SH-SY5Y (cell line): ENCODE measurements at regions not wholly inside any gene's neighbourhood (a gene's known extent, or its start where the extent isn't known, plus 50 kb on each side); places are given as distances from the start of the nearest gene placed in this dataset.

ENCODE experiments used
- GATA2 ChIP-seq: IDR thresholded peaks from 2 replicates; pipeline ENCODE4 v1.6.1; 2011; ENCODE audit warnings: mild to moderate bottlenecking, low read depth, low read length
- GATA3 ChIP-seq: IDR thresholded peaks from 2 replicates; pipeline ENCODE4 v1.6.1; 2011; ENCODE audit warnings: low read depth, mild to moderate bottlenecking, low read length, moderate library complexity

DNA sequence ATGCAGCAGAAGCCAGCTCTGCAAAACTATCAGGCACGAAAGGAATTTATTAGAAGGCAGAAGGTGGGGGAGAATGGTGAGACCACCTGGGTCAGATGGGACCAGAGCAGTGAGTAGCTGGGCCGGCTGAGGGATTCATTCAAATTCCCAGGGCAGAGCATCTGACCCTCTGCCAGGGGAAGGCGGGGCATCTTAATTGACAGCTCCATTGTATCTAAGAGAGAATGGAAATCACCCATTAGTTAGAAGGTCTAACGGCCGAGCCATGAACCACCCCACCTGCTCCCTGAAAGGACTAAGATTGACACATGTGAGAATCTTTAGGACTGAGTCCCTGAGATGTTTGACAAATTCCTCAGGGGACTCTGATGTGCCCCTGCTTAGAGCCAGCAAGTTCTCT is 83.7 kb downstream of the PHETA1 start:
- no peak for TF ChIP-seq GATA2
- no peak for TF ChIP-seq GATA3

DNA sequence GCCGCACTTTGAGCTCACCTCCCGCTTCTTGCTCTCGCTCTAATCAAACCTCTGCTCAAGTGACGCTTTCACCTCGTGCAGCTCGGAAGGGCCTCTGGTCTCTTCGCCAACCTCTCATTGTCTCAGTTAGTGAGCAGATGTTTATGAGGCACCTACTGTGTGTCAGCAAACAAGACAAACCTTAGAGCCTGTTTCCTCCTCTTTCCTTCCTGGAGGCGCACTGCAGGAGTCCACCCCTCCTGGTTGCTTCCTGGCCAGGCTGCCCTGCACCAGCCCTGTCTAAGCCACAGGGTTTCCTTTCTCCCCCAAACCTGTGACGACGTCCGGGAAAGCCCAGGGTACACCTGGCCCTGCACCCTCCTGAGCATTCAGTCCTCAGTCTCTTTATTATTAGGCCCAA is 84.2 kb downstream of the PHETA1 start:
- no peak for TF ChIP-seq GATA2
- TF ChIP-seq GATA3, result no peak

DNA sequence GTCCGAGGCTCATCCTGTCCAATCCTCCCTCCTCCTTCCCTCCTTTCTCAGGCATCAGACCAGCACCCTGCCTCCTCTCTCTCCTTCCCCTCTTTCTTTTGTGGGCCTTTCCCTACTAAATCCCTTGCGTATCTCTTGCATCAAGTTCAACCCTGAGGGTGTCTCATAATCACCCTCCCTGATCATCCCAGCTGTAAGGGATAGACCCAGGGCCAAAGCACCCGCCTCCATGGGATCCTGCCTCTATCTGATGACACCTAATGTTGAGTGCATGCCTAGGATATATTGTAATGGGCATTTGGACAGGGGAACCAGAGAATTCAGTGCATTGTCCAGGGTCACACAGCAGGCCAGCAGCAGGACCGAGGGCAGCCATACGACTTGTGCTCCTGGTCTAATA is 84.9 kb downstream of the PHETA1 start:
- TF ChIP-seq GATA2 (no peak), GATA3 (no peak)

DNA sequence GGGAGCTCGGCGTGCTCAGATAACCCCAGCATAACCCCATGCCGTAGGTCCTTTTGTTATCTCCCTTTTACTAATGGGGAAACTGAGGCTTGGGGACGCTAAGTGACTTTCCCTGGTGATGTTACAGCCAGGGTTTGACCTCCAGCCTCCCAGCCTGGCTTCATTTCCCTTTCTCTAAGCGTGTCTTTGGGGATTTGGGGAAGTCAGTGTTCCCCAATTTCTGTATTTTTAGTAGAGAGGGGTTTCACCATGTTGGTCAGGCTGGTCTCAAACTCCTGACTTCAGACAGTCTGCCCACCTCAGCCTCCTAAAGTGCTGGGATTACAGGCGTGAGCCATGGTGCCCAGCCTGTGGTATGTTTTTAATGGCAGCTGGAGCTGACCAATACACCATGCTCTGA is 85.4 kb downstream of the PHETA1 start:
- TF ChIP-seq GATA3 (no peak), GATA2 (no peak)

DNA sequence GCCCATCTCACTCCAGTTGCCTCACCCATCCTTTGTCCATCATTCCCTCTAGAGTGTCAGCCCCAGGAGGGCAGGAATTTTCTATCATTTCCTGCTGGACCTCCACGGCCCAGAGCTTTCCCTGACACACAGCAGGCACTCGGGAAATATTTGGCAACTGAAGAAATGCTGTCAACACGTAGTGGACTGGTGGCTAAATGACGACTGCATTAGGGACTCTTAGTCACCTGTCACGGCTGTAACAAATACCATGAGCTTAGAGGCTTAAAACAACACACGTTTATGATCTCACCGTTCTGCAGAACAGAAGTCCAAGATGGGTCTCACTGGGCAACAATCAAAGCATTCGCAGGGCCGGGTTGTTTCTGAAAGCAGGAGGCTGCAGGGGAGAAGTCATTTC is 91.3 kb downstream of the PHETA1 start:
- TF ChIP-seq GATA2 (no peak), GATA3 (no peak)

DNA sequence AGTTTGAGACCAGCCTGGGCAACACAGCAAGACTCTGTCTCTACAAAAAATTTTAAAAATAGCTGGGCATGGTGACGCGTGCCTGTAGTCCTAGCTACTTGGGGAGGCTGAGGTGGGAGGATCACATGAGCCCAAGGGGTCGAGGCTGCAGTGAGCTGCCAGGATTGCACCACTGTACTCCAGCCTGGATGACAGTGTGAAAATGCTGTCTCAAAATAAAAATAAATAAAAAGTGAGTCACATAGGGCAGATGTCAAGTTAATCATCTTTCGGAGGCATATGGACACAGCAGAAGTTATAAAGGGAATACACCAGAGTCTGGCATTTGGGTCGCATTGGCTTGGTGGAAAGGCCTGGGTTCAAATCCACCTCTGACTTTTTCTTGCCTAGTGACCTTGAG is 92.7 kb downstream of the PHETA1 start:
- TF ChIP-seq GATA2 (no peak), GATA3 (no peak)

DNA sequence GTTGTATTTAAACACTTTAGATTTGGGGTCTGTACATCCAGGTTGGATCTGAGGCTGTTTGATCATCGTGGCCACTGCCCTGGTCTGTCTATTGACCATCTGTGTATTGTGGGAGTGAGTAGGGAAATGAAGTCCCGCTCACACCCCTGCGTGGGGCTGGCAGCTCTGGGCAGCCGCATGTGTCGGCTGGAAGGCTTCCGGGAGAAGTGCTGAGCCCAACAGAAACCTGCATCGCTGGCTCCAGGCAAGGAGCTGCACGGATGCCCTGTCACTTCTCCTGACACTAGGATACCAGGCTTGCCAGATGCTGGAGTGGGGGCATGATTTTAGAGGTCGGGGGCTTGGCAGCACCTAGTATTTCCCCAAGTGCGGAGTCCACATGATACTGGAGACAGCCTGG is 93.6 kb downstream of the PHETA1 start:
- TF ChIP-seq GATA3, result no peak

DNA sequence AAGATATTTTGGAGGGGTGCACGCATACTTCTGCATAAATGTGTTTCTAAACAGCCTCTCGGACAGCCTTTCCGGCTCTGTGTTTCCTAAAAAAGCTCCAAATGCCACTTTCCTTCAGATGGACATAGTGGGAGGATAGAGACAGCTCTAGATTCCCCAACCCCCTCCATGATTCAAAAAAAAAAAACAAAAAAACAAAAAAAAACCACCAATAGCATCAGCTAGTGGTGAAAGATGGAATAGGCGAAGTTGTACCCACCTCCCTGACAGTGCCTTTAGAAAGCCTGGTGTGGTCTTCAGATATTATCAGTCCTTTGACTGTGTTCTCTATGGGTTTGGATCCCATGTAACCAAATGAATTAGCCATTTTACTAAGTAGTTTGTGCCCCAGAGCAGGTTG is 94.1 kb downstream of the PHETA1 start:
- TF ChIP-seq GATA3 (no peak), GATA2 (peak; percentile 77; the same call in 1 of the 2 replicates)

DNA sequence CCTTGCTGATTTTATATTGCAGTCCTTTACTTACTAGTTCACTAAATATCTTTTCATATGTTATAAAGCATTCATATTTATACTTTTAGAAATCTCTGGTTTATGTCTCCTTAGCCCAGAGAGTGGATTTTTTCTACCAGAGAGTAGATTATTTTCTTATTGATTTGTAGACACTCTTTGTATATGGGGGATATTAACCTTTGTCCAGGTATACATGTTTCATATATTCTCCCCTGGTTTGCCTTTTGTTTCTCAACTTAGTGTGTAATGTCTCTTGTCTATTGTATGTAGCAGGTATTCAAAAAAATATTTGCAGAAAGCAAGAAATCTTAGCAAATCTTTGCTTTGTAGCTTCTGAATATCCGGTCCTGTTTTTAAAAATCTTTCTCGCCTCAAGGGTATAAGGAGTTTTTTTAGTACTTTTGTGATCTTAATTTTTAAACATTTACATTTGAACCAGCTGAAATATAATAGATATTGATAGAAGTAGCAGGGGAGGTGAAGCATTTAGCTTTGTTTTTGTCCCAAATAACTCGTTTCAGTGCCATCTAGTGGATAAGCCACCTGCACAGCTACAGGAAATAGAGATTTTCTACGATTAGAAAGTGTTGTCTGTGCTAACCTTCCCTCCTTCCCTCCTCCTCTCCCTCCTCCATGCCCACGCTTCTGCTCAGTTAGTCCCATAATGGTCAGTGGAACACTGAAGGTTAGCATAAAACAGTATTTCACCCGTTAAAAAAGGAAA is 97.0 kb downstream of the PHETA1 start:
- TF ChIP-seq GATA3, result no peak
- no peak for TF ChIP-seq GATA2

DNA sequence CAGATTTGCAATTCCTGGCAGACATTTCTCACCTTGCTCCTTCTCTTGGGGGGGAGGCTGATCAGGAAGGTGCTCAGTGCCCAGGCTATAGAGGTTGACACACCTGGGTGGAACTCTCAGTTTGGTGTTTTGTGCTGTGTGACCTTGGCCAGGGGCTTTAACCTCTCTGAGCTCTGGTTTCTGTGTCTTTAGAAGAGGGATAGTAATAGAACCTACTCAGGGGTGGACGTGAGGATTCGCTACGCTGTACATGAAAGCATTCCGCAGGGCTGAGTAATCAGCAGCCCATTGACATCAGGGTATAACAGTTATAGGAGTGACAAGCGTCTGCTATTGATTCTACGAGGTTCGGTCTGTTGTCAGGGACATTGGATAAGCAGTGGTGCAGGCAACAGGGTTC is 98.1 kb downstream of the PHETA1 start:
- TF ChIP-seq GATA3 (no peak), GATA2 (no peak)

DNA sequence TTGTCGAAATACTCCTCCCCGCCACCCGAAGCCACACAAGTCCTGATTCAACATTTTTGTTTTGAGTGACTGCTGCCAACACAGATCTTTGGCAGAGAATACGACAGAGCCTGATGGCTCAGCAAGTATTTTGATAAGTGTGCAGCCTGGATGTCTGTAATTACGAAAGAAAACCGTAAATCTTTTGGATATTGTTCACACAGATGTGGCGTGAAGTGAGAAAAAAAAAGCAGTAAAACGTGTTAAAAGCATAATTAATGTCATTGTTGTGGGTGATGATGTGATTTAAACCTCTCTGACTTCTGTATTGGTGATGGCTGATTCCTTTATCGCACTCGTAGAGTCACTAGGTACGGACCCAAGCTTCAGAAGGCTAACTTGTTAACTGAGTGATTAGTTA is 98.7 kb downstream of the PHETA1 start:
- TF ChIP-seq GATA2, result no peak
- TF ChIP-seq GATA3, result no peak

DNA sequence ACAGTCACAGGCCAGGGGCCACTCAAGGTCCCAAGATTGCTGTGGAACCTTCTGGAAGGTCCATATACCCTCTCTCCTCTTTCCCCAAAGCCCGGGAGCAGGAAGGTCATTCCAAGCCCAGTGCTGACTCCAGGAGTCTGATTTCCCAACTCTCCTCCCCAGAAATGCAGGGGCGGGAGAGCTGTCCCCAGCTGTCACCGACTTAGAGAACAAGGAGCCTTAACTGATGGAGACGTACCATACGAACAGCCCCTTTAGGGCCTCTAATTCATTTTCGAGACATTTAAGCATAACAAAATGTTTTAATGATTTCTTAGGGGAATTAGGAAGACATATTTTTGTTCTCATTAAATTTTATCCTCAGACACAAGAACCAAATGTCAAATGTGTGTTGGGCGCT is 99.2 kb downstream of the PHETA1 start:
- no peak for TF ChIP-seq GATA3
- TF ChIP-seq GATA2, result no peak

DNA sequence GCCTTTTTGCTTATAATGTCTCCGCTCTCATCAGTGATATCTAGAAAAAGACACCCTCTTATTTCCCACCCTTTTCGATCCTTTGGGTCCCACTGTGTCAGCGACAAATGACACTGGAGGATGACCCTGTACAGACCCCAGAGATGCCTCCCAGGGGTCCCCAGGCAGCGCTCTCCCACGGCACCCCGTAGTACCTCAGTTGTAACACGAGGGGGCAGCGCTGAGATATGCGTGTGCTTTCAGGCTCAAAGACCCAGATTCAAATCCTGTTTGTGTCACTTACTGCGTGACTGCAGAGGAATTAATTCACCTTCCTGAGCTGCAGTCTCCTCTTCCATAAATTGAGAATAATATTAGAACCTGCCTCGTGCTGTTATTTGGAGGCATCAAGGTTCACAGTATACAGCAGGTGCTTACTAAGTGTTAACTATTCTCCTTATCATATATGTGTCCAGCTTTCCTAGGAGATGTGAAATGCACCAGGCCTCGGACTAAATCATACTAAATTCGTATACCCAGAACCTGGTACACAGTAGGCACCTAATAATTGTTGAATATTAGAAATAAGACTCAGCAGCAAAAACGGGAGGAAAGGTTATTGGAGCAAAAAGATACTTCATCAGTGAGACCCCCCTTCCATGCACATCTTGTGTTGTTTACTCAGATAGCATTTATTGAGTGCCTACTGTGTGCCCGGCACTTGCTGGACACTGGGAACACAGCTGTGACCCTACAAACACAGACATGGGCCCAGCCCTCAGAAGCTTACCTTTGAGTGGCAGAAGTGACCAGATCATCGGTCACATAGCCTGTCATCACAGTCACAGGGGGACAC is 99.9 kb downstream of the PHETA1 start:
- TF ChIP-seq GATA2 (no peak), GATA3 (no peak)

DNA sequence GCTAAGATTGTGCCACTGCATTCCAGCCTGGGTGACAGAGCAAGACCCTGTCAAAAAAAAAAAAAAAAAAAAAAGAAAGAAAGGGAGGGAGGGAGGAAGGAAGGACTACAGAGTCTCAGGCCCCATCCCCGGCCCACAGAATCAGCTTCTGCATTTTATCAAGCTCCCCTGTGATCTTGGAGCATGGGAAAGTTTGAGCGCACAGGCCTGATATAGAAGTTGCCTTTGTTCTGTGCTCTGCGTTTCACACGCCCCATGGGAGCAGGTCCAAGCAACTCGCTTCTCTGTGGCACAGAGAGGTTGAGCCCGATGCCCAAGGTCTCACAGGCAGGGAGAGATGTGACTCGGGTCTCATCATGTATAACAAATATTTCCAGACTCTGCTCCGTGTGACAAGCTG is 101.8 kb downstream of the PHETA1 start:
- TF ChIP-seq GATA2 (no peak), GATA3 (no peak)

DNA sequence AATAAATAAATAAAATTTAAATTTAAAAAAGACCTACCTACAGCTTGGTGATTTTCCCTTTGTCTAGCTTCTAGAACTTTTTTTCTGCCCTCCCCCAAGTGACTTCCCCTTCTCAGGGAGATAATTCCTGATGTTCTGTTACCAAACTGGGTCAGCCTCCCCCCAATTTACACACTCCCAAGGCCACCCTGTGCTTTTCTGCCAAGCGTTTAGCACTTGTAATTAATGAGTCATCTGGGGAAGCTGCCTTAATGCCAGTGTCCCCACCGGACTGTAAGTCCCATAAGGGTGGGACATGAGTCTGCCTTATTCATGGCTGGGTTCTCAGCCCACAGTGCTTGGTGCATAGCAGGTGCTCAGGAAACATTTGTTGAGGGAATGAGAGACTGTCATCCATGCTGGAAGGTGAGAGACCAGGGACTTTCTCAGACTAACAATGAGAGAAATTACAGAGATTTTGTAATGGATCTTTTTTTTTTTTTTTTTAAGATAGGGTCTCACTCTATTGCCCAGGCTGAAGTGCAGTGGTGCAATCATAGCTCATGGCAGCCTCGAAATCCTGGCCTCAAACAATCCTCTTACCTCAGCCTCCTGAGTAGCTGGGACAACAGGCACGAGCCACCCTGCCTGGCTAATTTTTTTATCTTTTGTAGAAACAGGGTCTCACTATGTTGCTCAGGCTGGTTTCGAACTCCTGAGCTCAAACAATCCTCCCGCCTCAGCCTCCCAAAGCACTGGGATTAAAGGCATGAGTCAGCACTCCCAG is 106.8 kb downstream of the PHETA1 start:
- TF ChIP-seq GATA3, result no peak
- no peak for TF ChIP-seq GATA2

DNA sequence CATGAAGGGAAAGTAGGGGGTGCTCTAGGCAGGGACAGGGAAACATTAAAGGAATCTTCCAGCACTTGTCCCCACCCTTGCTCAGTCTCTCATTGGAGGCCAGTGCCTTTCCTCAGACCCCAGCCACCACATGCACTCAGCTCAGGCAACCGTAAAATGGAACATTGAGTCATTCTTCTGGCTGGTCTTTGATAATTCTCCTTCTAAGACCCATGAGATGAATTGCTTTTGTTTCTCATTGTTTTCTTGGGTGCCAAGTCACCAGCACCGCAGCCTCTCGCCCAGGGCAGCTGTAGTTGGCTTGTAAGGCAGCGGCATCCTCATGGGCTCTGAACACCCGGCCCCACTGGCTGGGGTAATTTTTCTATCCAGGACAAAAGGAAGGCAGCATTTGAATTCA is 108.2 kb downstream of the PHETA1 start:
- no peak for TF ChIP-seq GATA2
- TF ChIP-seq GATA3, result no peak

DNA sequence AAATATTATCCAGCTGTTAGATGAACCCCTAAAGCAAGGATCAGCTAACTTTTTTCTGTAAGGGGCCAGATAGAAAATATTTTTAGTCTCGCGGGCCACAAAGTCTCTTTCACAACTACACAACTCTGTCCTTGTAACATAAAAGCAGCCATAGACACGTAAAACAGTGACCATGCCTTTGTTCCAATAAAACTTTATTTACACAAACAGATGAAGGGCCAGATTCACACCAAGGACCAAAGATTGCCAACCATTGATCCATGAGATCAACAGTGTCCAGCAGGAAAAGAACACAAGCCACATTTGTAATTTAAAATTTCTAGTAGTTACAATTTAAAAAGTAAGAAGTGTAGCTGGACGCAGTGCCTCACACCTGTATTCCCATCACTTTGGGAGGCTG is 109.7 kb downstream of the PHETA1 start:
- no peak for TF ChIP-seq GATA3
- no peak for TF ChIP-seq GATA2
